ENCODE measurements at regions not wholly inside any gene's neighbourhood (a gene's known extent, or its start where the extent isn't known, plus 50 kb on each side); places are given as distances from the start of the nearest gene placed in this dataset.
"Not testable (repeated sequence)": the region's sequence is repeated elsewhere in the genome, so short reads cannot be mapped to it uniquely, and the experiment has no call there.

- ChIA-PET POLR2A (no interaction called here), CTCF (no interaction called here)
- H3K27me3 ChIP-seq (ENCODE audit: control insufficient read depth in 1 of 2, insufficient read depth in 2 of 2, low read length in 2 of 2): no peaks in the 10 kb centered on the region
- peaks cover 16% of the 10 kb centered on the region for H3K4me1 ChIP-seq (ENCODE audit: insufficient read depth, low read length)
- H3K27ac ChIP-seq (ENCODE audit: low read depth in 1 of 2, low read length in 2 of 2): no peak overlapping the region
- Mint-ChIP-seq H3K27ac (no peak overlapping the region), H3K4me1 (ENCODE audit: low read depth) (peaks cover 17% of the 10 kb centered on the region), H3K27me3 (no peaks in the 10 kb centered on the region), H3K36me3 (ENCODE audit: low read depth) (peaks cover 28% of the 10 kb centered on the region), H3K4me3 (no peak overlapping the region), H3K9me3 (no peaks in the 10 kb centered on the region)
- DNase-seq: no peak
- ATAC-seq (ENCODE audit: poor library complexity): no peak
- no peaks in the 10 kb centered on the region for H3K9me3 ChIP-seq (ENCODE audit: control insufficient read depth in 1 of 2, insufficient read depth in 1 of 2, low read length in 2 of 2)
- no peak for TF ChIP-seq CTCF (IDR thresholded peaks at IDR 0.05)
- H3K36me3 ChIP-seq (ENCODE audit: insufficient read depth, low read length): peaks cover 26% of the 10 kb centered on the region
- no peak overlapping the region for H3K4me3 ChIP-seq (ENCODE audit: low read length)
- intact Hi-C loops (cut with DNase I, micrococcal nuclease): no loop called here
Measured at GRCh38 chr6:144564202-144564601, 279.1 kb downstream of the UTRN start.

GRCh38 chr6:144566868-144567615, 281.9 kb downstream of the UTRN start:
- CTCF ChIA-PET: interaction anchor here (0.5 kb wide), 1 partner anchor 49 kb away, joined by 3 read pairs; no protein-coding TSS in a partner anchor
- Mint-ChIP-seq H3K4me3 (no peak overlapping the region), H3K9me3 (no peaks in the 10 kb centered on the region), H3K4me1 (ENCODE audit: low read depth) (no peaks in the 10 kb centered on the region), H3K27me3 (no peaks in the 10 kb centered on the region), H3K27ac (no peak overlapping the region), H3K36me3 (ENCODE audit: low read depth) (peaks cover 40% of the 10 kb centered on the region)
- Histone ChIP-seq H3K4me3 (ENCODE audit: low read length) (no peak overlapping the region), H3K36me3 (ENCODE audit: insufficient read depth, low read length) (peaks cover 37% of the 10 kb centered on the region), H3K4me1 (ENCODE audit: insufficient read depth, low read length) (peaks cover 12% of the 10 kb centered on the region), H3K9me3 (ENCODE audit: control insufficient read depth in 1 of 2, insufficient read depth in 1 of 2, low read length in 2 of 2) (no peaks in the 10 kb centered on the region), H3K27me3 (ENCODE audit: control insufficient read depth in 1 of 2, insufficient read depth in 2 of 2, low read length in 2 of 2) (no peaks in the 10 kb centered on the region), H3K27ac (ENCODE audit: low read depth in 1 of 2, low read length in 2 of 2) (no peak overlapping the region)
- ATAC-seq (ENCODE audit: poor library complexity) (peak; percentile 46), DNase-seq (peak in 3 of 14 experiments; percentile 10 to 61 (median 27))
- POLR2A ChIA-PET: interaction anchor here (0.7 kb wide), 1 partner anchor 9 kb away, joined by 3 read pairs; no protein-coding TSS in a partner anchor
- no peak for TF ChIP-seq CTCF (IDR thresholded peaks at IDR 0.05)
- intact Hi-C loops (cut with DNase I, micrococcal nuclease): no loop called here

- ATAC-seq (ENCODE audit: poor library complexity): no peak
- Histone ChIP-seq H3K4me3 (ENCODE audit: low read length) (no peak overlapping the region), H3K27ac (ENCODE audit: low read depth in 1 of 2, low read length in 2 of 2) (no peak overlapping the region), H3K4me1 (ENCODE audit: insufficient read depth, low read length) (peaks cover 12% of the 10 kb centered on the region), H3K9me3 (ENCODE audit: control insufficient read depth in 1 of 2, insufficient read depth in 1 of 2, low read length in 2 of 2) (no peaks in the 10 kb centered on the region), H3K27me3 (ENCODE audit: control insufficient read depth in 1 of 2, insufficient read depth in 2 of 2, low read length in 2 of 2) (no peaks in the 10 kb centered on the region), H3K36me3 (ENCODE audit: insufficient read depth, low read length) (peaks cover 30% of the 10 kb centered on the region)
- no peaks in the 10 kb centered on the region for H3K27me3 Mint-ChIP-seq
- no peak for DNase-seq
- H3K27ac Mint-ChIP-seq: no peak overlapping the region
- no peak overlapping the region for H3K4me3 Mint-ChIP-seq
- H3K9me3 Mint-ChIP-seq: no peaks in the 10 kb centered on the region
- intact Hi-C loops (cut with DNase I, micrococcal nuclease): no loop called here
- no peaks in the 10 kb centered on the region for H3K4me1 Mint-ChIP-seq (ENCODE audit: low read depth)
- peaks cover 45% of the 10 kb centered on the region for H3K36me3 Mint-ChIP-seq (ENCODE audit: low read depth)
- ChIA-PET CTCF (interaction anchor here (0.8 to 1.4 kb wide), 2 partner anchors 9 to 19 kb away, joined by 3 read pairs; no protein-coding TSS in a partner anchor), POLR2A (no interaction called here)
- no peak for TF ChIP-seq CTCF (IDR thresholded peaks at IDR 0.05)
Measured at GRCh38 chr6:144568241-144568640, 283.1 kb downstream of the UTRN start.

- DNase-seq; H3K4me3 ChIP-seq (ENCODE audit: low read length); CTCF ChIA-PET; H3K27ac Mint-ChIP-seq; ATAC-seq (ENCODE audit: poor library complexity); intact Hi-C loops (cut with DNase I, micrococcal nuclease); H3K9me3 Mint-ChIP-seq; H3K4me1 ChIP-seq (ENCODE audit: insufficient read depth, low read length); H3K9me3 ChIP-seq (ENCODE audit: control insufficient read depth in 1 of 2, insufficient read depth in 1 of 2, low read length in 2 of 2); H3K4me3 Mint-ChIP-seq; POLR2A ChIA-PET; H3K27ac ChIP-seq (ENCODE audit: low read depth in 1 of 2, low read length in 2 of 2); H3K27me3 ChIP-seq (ENCODE audit: control insufficient read depth in 1 of 2, insufficient read depth in 2 of 2, low read length in 2 of 2); H3K27me3 Mint-ChIP-seq: not testable (repeated sequence)
- H3K36me3 ChIP-seq (ENCODE audit: insufficient read depth, low read length): peaks cover 25% of the 10 kb centered on the region
- peaks cover 70% of the 10 kb centered on the region for H3K36me3 Mint-ChIP-seq (ENCODE audit: low read depth)
- peaks cover 20% of the 10 kb centered on the region for H3K4me1 Mint-ChIP-seq (ENCODE audit: low read depth)
Measured at GRCh38 chr6:144572541-144572940, 287.4 kb downstream of the UTRN start.

Measured in CD4-positive, alpha-beta T cell (primary cell).